ENCODE measurements at regions not wholly inside any gene's neighbourhood (a gene's known extent, or its start where the extent isn't known, plus 50 kb on each side); places are given as distances from the start of the nearest gene placed in this dataset.

DNA sequence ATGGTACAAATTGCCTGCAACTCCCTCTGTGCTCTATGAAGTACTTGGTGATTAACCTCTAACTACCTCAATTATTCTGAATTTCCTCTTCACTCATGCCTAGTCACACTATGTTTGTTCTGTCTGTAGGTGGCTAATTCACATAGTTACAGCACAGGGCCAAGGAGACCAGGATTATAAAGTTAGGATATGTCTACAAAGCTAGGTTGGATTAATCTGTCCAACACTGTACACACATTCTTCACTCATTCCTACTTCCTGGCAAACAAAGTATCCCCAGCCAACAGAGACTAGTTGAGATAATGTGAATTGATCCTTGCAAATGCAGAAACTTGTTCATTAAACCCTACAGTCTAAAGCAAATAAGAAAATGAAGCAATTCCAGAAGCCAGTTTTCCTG, 269.8 kb downstream of the HACE1 start:
- CTCF ChIA-PET = interaction anchor here (1.4 kb wide), 1 partner anchor 13 kb away, joined by 3 read pairs; no protein-coding TSS in a partner anchor
- POLR2A ChIA-PET = no interaction called here
- Histone ChIP-seq H3K9ac (no peak overlapping the region), H3K79me2 (ENCODE audit: insufficient read depth) (no peaks in the 10 kb centered on the region), H2AFZ (ENCODE audit: low read depth) (no peak overlapping the region), H3K4me2 (no peak overlapping the region), H3F3A (replicated peaks; ENCODE audit: insufficient read depth) (no peaks in the 10 kb centered on the region), H3K9me3 (no peaks in the 10 kb centered on the region), H3K27ac (ENCODE audit: low read depth in 2 of 2, low read length in 1 of 2) (no peak overlapping the region), H4K20me1 (ENCODE audit: insufficient read depth) (no peaks in the 10 kb centered on the region), H3K27me3 (ENCODE audit: insufficient read depth) (no peaks in the 10 kb centered on the region), H3K4me3 (ENCODE audit: low read depth in 2 of 2, low read length in 1 of 2) (no peak overlapping the region), H3K36me3 (replicated peaks in 1 of 2; ENCODE audit: control insufficient read depth in 1 of 2, insufficient read depth in 2 of 2, low read length in 1 of 2) (no peaks in the 10 kb centered on the region), H3K4me1 (ENCODE audit: control insufficient read depth in 1 of 2, insufficient read depth in 2 of 2, low read depth in 1 of 2, low read length in 1 of 2) (no peaks in the 10 kb centered on the region), H3K9me2 (no peaks in the 10 kb centered on the region)
- TF ChIP-seq MEF2A (IDR thresholded peaks at IDR 0.05; ENCODE audit: borderline replicate concordance, low read depth) (no peak), MXI1 (IDR thresholded peaks at IDR 0.05; ENCODE audit: low read depth, low read length) (no peak), TCF12 (IDR thresholded peaks at IDR 0.05) (no peak), TAF1 (IDR thresholded peaks at IDR 0.05; ENCODE audit: borderline replicate concordance, low read depth, low read length) (no peak), NFIC (IDR thresholded peaks at IDR 0.05; ENCODE audit: borderline replicate concordance) (no peak), YY1 (IDR thresholded peaks at IDR 0.05; ENCODE audit: low read depth) (no peak), EZH2phosphoT487 (IDR thresholded peaks at IDR 0.05; ENCODE audit: borderline replicate concordance, low read depth) (no peak), SIN3A (IDR thresholded peaks at IDR 0.05; ENCODE audit: borderline replicate concordance, low read depth, low read length) (no peak), CHD2 (IDR thresholded peaks at IDR 0.05; ENCODE audit: low read length, partially characterized antibody) (no peak), FOXJ3 (CRISPR knock-in tag; IDR thresholded peaks at IDR 0.05) (no peak)
- TF ChIP-seq, protein P1, sequence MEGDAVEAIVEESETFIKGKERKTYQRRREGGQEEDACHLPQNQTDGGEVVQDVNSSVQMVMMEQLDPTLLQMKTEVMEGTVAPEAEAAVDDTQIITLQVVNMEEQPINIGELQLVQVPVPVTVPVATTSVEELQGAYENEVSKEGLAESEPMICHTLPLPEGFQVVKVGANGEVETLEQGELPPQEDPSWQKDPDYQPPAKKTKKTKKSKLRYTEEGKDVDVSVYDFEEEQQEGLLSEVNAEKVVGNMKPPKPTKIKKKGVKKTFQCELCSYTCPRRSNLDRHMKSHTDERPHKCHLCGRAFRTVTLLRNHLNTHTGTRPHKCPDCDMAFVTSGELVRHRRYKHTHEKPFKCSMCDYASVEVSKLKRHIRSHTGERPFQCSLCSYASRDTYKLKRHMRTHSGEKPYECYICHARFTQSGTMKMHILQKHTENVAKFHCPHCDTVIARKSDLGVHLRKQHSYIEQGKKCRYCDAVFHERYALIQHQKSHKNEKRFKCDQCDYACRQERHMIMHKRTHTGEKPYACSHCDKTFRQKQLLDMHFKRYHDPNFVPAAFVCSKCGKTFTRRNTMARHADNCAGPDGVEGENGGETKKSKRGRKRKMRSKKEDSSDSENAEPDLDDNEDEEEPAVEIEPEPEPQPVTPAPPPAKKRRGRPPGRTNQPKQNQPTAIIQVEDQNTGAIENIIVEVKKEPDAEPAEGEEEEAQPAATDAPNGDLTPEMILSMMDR (IDR thresholded peaks at IDR 0.05) = no peak
- TF ChIP-seq, protein P2, sequence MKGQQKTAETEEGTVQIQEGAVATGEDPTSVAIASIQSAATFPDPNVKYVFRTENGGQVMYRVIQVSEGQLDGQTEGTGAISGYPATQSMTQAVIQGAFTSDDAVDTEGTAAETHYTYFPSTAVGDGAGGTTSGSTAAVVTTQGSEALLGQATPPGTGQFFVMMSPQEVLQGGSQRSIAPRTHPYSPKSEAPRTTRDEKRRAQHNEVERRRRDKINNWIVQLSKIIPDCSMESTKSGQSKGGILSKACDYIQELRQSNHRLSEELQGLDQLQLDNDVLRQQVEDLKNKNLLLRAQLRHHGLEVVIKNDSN (IDR thresholded peaks at IDR 0.05; ENCODE audit: borderline replicate concordance, low read depth) = no peak
- TF ChIP-seq, protein P3, sequence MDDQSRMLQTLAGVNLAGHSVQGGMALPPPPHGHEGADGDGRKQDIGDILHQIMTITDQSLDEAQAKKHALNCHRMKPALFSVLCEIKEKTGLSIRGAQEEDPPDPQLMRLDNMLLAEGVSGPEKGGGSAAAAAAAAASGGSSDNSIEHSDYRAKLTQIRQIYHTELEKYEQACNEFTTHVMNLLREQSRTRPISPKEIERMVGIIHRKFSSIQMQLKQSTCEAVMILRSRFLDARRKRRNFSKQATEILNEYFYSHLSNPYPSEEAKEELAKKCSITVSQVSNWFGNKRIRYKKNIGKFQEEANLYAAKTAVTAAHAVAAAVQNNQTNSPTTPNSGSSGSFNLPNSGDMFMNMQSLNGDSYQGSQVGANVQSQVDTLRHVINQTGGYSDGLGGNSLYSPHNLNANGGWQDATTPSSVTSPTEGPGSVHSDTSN (IDR thresholded peaks at IDR 0.05) = no peak
- TF ChIP-seq, protein P4, sequence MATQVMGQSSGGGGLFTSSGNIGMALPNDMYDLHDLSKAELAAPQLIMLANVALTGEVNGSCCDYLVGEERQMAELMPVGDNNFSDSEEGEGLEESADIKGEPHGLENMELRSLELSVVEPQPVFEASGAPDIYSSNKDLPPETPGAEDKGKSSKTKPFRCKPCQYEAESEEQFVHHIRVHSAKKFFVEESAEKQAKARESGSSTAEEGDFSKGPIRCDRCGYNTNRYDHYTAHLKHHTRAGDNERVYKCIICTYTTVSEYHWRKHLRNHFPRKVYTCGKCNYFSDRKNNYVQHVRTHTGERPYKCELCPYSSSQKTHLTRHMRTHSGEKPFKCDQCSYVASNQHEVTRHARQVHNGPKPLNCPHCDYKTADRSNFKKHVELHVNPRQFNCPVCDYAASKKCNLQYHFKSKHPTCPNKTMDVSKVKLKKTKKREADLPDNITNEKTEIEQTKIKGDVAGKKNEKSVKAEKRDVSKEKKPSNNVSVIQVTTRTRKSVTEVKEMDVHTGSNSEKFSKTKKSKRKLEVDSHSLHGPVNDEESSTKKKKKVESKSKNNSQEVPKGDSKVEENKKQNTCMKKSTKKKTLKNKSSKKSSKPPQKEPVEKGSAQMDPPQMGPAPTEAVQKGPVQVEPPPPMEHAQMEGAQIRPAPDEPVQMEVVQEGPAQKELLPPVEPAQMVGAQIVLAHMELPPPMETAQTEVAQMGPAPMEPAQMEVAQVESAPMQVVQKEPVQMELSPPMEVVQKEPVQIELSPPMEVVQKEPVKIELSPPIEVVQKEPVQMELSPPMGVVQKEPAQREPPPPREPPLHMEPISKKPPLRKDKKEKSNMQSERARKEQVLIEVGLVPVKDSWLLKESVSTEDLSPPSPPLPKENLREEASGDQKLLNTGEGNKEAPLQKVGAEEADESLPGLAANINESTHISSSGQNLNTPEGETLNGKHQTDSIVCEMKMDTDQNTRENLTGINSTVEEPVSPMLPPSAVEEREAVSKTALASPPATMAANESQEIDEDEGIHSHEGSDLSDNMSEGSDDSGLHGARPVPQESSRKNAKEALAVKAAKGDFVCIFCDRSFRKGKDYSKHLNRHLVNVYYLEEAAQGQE (IDR thresholded peaks at IDR 0.05; ENCODE audit: low read depth, low read length) = no peak
- no peak for DNase-seq
